ENCODE measurements at regions not wholly inside any gene's neighbourhood (a gene's known extent, or its start where the extent isn't known, plus 50 kb on each side); places are given as distances from the start of the nearest gene placed in this dataset.

DNA sequence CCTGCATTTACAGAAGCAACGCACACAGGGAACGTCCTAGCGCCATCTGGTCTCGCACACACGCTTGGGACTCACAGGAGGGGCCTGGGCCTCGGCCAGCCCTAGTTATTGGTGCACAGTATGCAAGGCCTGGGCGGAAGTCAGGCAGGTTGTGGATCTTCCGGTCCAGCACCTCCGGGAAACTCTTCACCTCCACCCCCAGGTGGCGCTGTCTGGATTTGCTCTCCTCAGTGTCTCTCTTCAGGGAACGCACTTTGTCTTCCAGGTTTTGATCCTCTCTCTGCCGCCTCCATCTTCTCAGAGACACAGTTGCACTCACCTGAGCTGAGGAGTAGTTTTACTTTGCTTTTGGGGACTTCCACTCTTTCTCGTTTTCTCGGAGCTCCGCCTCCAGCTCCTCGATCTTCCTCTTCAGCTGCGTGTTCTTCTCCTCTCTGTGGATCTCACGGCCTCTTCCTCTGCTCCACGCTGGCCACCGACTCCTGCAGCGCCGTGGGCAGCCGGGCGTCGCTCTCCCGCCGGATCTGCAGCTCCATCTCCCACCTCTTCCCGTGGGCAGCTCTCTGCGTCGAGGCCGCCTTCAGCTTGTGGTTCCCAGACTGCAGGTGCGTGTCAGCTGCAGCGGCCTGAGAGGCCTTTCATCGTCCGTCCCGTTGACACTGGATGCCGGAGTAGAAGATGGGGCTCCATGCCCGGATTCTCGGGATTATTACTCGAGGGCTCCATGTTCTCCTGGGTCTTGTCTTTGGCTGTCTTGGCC, 933.8 kb downstream of the TMEM121 start:
- TF ChIP-seq, protein P1, sequence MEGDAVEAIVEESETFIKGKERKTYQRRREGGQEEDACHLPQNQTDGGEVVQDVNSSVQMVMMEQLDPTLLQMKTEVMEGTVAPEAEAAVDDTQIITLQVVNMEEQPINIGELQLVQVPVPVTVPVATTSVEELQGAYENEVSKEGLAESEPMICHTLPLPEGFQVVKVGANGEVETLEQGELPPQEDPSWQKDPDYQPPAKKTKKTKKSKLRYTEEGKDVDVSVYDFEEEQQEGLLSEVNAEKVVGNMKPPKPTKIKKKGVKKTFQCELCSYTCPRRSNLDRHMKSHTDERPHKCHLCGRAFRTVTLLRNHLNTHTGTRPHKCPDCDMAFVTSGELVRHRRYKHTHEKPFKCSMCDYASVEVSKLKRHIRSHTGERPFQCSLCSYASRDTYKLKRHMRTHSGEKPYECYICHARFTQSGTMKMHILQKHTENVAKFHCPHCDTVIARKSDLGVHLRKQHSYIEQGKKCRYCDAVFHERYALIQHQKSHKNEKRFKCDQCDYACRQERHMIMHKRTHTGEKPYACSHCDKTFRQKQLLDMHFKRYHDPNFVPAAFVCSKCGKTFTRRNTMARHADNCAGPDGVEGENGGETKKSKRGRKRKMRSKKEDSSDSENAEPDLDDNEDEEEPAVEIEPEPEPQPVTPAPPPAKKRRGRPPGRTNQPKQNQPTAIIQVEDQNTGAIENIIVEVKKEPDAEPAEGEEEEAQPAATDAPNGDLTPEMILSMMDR (IDR thresholded peaks at IDR 0.05; ENCODE audit: insufficient read depth, low read depth, low read length) = no peak
- no peak for TF ChIP-seq EZH2 (IDR thresholded peaks at IDR 0.05; ENCODE audit: insufficient read depth, low read length)
